Stimulated activated CD4-positive, alpha-beta T cell treated with anti-CD3 and anti-CD28 coated beads, Interleukin-1b, Interleukin-23, amount 100 ng/mL, for 4 hours (primary cell): ENCODE measurements at regions not wholly inside any gene's neighbourhood (a gene's known extent, or its start where the extent isn't known, plus 50 kb on each side); places are given as distances from the start of the nearest gene placed in this dataset.

ENCODE experiments used
- DNase-seq, 2 donors: peaks; one replicate each; pipeline ENCODE4 v3.0.0-alpha.2; 2020; ENCODE audit warnings: low read depth in 2 of 2

GRCh38 chr2:192292478-192292877 is 97.7 kb upstream of the TMEFF2 start:
- DNase-seq: no peak

- no peak for DNase-seq
These were observed 93.6 kb upstream of the TMEFF2 start for GRCh38 chr2:192288295-192288694.

GRCh38 chr2:192286093-192286701 is 91.5 kb upstream of the TMEFF2 start:
- no peak for DNase-seq

GRCh38 chr2:192283450-192283849 is 88.7 kb upstream of the TMEFF2 start:
- DNase-seq: no peak

GRCh38 chr2:192278701-192279100 is 84.0 kb upstream of the TMEFF2 start:
- DNase-seq: no peak

GRCh38 chr2:192277494-192278109 is 82.9 kb upstream of the TMEFF2 start:
- no peak for DNase-seq

GRCh38 chr2:192275632-192276031 is 80.9 kb upstream of the TMEFF2 start:
- DNase-seq: no peak

- DNase-seq: no peak
These were observed 72.8 kb upstream of the TMEFF2 start for GRCh38 chr2:192267484-192267883.

GRCh38 chr2:192265751-192266150 is 71.0 kb upstream of the TMEFF2 start:
- no peak for DNase-seq

GRCh38 chr2:192254444-192254843 is 59.7 kb upstream of the TMEFF2 start:
- no peak for DNase-seq

GRCh38 chr2:192253692-192254091 is 59.0 kb upstream of the TMEFF2 start:
- no peak for DNase-seq

GRCh38 chr2:192250961-192251360 is 56.2 kb upstream of the TMEFF2 start:
- no peak for DNase-seq

- DNase-seq: no peak
These were observed 52.7 kb upstream of the TMEFF2 start for GRCh38 chr2:192247456-192247855.

- DNase-seq: no peak
These were observed 51.6 kb upstream of the TMEFF2 start for GRCh38 chr2:192246297-192246696.

- no peak for DNase-seq
These were observed 50.6 kb upstream of the TMEFF2 start for GRCh38 chr2:192245329-192245728.
